Neuronal stem cell (in vitro differentiated cells): ENCODE measurements at regions not wholly inside any gene's neighbourhood (a gene's known extent, or its start where the extent isn't known, plus 50 kb on each side); places are given as distances from the start of the nearest gene placed in this dataset.
A peak's percentile ranks its signal among the peaks of the same experiment; 100 is the strongest.

Experiments
- DNase-seq: peaks from one replicate; pipeline ENCODE4 v3.0.0-alpha.2; 2013; ENCODE audit warnings: low spot score
- H2AFZ ChIP-seq: one replicate; pipeline ENCODE4 v1.6.1; 2013; ENCODE audit warnings: mild to moderate bottlenecking, low read length, inconsistent platforms
- H2AK5ac ChIP-seq: 2 replicates; pipeline ENCODE4 v1.6.1; 2013; ENCODE audit warnings: low read depth, mild to moderate bottlenecking, inconsistent platforms, low read length, moderate library complexity, mixed read lengths
- H2BK120ac ChIP-seq: 2 replicates; pipeline ENCODE4 v1.6.1; 2013; ENCODE audit warnings: low read depth, mild to moderate bottlenecking, inconsistent platforms, low read length, moderate library complexity, mixed read lengths
- H2BK12ac ChIP-seq: one replicate; pipeline ENCODE4 v1.6.1; 2013; ENCODE audit warnings: low read length, inconsistent platforms
- H2BK15ac ChIP-seq: 2 replicates; pipeline ENCODE4 v1.6.1; 2013; ENCODE audit warnings: mild to moderate bottlenecking, low read length, inconsistent platforms, mixed read lengths
- H2BK5ac ChIP-seq: one replicate; pipeline ENCODE4 v1.6.1; 2013; ENCODE audit warnings: inconsistent platforms, mild to moderate bottlenecking, low read length, moderate library complexity
- H3K14ac ChIP-seq: one replicate; pipeline ENCODE4 v1.6.1; 2013; ENCODE audit warnings: low read length, inconsistent platforms
- H3K18ac ChIP-seq: 2 replicates; pipeline ENCODE4 v1.6.1; 2013; ENCODE audit warnings: low read length, inconsistent platforms
- H3K23ac ChIP-seq: 2 replicates; pipeline ENCODE4 v1.6.1; 2013; ENCODE audit warnings: low read depth, mild to moderate bottlenecking, mixed read lengths, low read length, inconsistent platforms; ENCODE audit not compliant: poor library complexity
- H3K27ac ChIP-seq: replicated peaks from 3 replicates; pipeline ENCODE4 v1.5.1; 2013; ENCODE audit warnings: low read length, inconsistent platforms
- H3K27me3 ChIP-seq, 3 experiments: 2 replicates each; pipeline ENCODE4 v1.6.1; 2013; ENCODE audit warnings: low read length in 3 of 3, mild to moderate bottlenecking in 2 of 3, inconsistent platforms in 1 of 3, low read depth in 1 of 3, mixed read lengths in 1 of 3, moderate library complexity in 1 of 3; ENCODE audit not compliant: control insufficient read depth in 3 of 3, insufficient read depth in 3 of 3
- H3K36me3 ChIP-seq, 2 donors: replicated peaks in 1 of 2; 2 replicates each; pipeline ENCODE4 v1.6.1; 2013; ENCODE audit warnings: low read length in 2 of 2; ENCODE audit not compliant: control insufficient read depth in 2 of 2, insufficient read depth in 2 of 2
- H3K4ac ChIP-seq: 2 replicates; pipeline ENCODE4 v1.6.1; 2013; ENCODE audit warnings: inconsistent platforms, mild to moderate bottlenecking, low read length, moderate library complexity
- H3K4me1 ChIP-seq, 2 donors: 1 replicate in 1 of 2; 2 replicates in 1 of 2; pipeline ENCODE4 v1.6.1; 2013; ENCODE audit warnings: low read length in 2 of 2, low read depth in 1 of 2; ENCODE audit not compliant: control insufficient read depth in 2 of 2, insufficient read depth in 1 of 2
- H3K4me2 ChIP-seq: one replicate; pipeline ENCODE4 v1.6.1; 2013; ENCODE audit warnings: mild to moderate bottlenecking, low read length, inconsistent platforms; ENCODE audit not compliant: insufficient read depth, poor library complexity, severe bottlenecking
- H3K4me3 ChIP-seq, 2 donors: 2 replicates each; pipeline ENCODE4 v1.5.1; 2013; ENCODE audit warnings: low read length in 2 of 2, mild to moderate bottlenecking in 2 of 2, inconsistent platforms in 1 of 2, moderate library complexity in 1 of 2
- H3K79me1 ChIP-seq: one replicate; pipeline ENCODE4 v1.6.1; 2013; ENCODE audit warnings: low read depth, mild to moderate bottlenecking, inconsistent platforms, low read length, moderate library complexity
- H3K9ac ChIP-seq: one replicate; pipeline ENCODE4 v1.6.1; 2013; ENCODE audit warnings: mild to moderate bottlenecking, low read depth, low read length, inconsistent platforms; ENCODE audit not compliant: poor library complexity
- H3K9me3 ChIP-seq, 2 donors: replicated peaks in 1 of 2; 2 replicates each; pipeline versions ENCODE3 to v1.6.1; 2013; ENCODE audit warnings: low read length in 2 of 2, mild to moderate bottlenecking in 2 of 2, inconsistent platforms in 1 of 2, low read depth in 1 of 2, mixed read lengths in 1 of 2, moderate library complexity in 1 of 2; ENCODE audit not compliant: control insufficient read depth in 2 of 2, insufficient read depth in 1 of 2
- H4K8ac ChIP-seq: one replicate; pipeline ENCODE4 v1.6.1; 2013; ENCODE audit warnings: low read depth, mild to moderate bottlenecking, inconsistent platforms, low read length, moderate library complexity
- H4K91ac ChIP-seq: one replicate; pipeline ENCODE4 v1.6.1; 2013; ENCODE audit warnings: low read length, low read depth, mild to moderate bottlenecking, inconsistent platforms; ENCODE audit not compliant: poor library complexity
- WGBS, 2 donors: extraction: QIAGEN DNeasy Blood & Tissue Kit; methylation state at CpG; one replicate each; pipeline ENCODE4 v1.1.7; 2013; ENCODE audit warnings: missing lambda C conversion rate in 2 of 2, mixed read lengths in 1 of 2; ENCODE audit not compliant: insufficient read length in 2 of 2, insufficient replicate concordance in 1 of 2; ENCODE audit errors: extremely low coverage in 2 of 2; 5-methylcytosine and 5-hydroxymethylcytosine counted together

GRCh38 chr1:232248276-232248820, 381.6 kb downstream of the SIPA1L2 start:
- WGBS, 2 donors = no CpG with 5 or more reads among the region's 5 CpGs

GRCh38 chr1:232247669-232248068, 382.3 kb downstream of the SIPA1L2 start:
- WGBS, 2 donors = no CpG with 5 or more reads among the region's 3 CpGs
- Histone ChIP-seq H3K79me1 (no peaks in the 10 kb centered on the region), H2BK15ac (no peak overlapping the region), H3K9ac (no peak overlapping the region), H3K4me1 (peaks cover 0 to 9% of the 10 kb centered on the region in 2 donors), H3K4me3 (no peak overlapping the region), H3K27ac (no peak overlapping the region), H3K36me3 (no peaks in the 10 kb centered on the region), H3K9me3 (peaks cover 0 to 4% of the 10 kb centered on the region in 2 donors), H3K27me3 (no peaks in the 10 kb centered on the region), H3K14ac (no peak overlapping the region), H3K4me2 (no peak overlapping the region), H2BK120ac (no peak overlapping the region), H2BK5ac (no peak overlapping the region), H4K91ac (no peak overlapping the region), H2BK12ac (no peak overlapping the region), H2AFZ (no peak overlapping the region), H4K8ac (no peak overlapping the region), H3K4ac (no peak overlapping the region), H3K18ac (no peak overlapping the region), H3K23ac (no peak overlapping the region), H2AK5ac (no peak overlapping the region)
- DNase-seq = no peak

More at GRCh38 chr1:232248276-232248820, 381.6 kb downstream of the SIPA1L2 start:
- Histone ChIP-seq H2AK5ac (no peak overlapping the region), H2BK5ac (no peak overlapping the region), H3K14ac (no peak overlapping the region), H3K4me2 (no peak overlapping the region), H3K23ac (no peak overlapping the region), H3K9ac (no peak overlapping the region), H2BK120ac (no peak overlapping the region), H3K27me3 (no peaks in the 10 kb centered on the region), H3K79me1 (no peaks in the 10 kb centered on the region), H3K36me3 (no peaks in the 10 kb centered on the region), H3K9me3 (peaks cover 0 to 2% of the 10 kb centered on the region in 2 donors), H2BK15ac (no peak overlapping the region), H3K4me1 (peaks cover 0 to 9% of the 10 kb centered on the region in 2 donors), H4K91ac (no peak overlapping the region), H3K18ac (no peak overlapping the region), H3K27ac (no peak overlapping the region), H3K4ac (no peak overlapping the region), H2BK12ac (no peak overlapping the region), H4K8ac (no peak overlapping the region), H2AFZ (peak overlapping the region; percentile 20), H3K4me3 (no peak overlapping the region)
- DNase-seq = no peak

GRCh38 chr1:232244426-232244825, 385.5 kb downstream of the SIPA1L2 start:
- no peak overlapping the region for H2AK5ac ChIP-seq
- no peak overlapping the region for H2BK15ac ChIP-seq
- H3K4me2 ChIP-seq = no peak overlapping the region
- no peaks in the 10 kb centered on the region for H3K36me3 ChIP-seq
- H3K9ac ChIP-seq = no peak overlapping the region
- WGBS, 2 donors = no CpG with 5 or more reads among the region's 1 CpG
- H3K14ac ChIP-seq = no peak overlapping the region
- no peak overlapping the region for H3K18ac ChIP-seq
- no peak overlapping the region for H4K91ac ChIP-seq
- no peak overlapping the region for H2AFZ ChIP-seq
- H3K79me1 ChIP-seq = no peaks in the 10 kb centered on the region
- no peak overlapping the region for H2BK12ac ChIP-seq
- no peak overlapping the region for H3K4me3 ChIP-seq
- no peak overlapping the region for H3K4ac ChIP-seq
- peaks cover 0 to 7% of the 10 kb centered on the region in 2 donors for H3K4me1 ChIP-seq
- no peak overlapping the region for H4K8ac ChIP-seq
- H2BK5ac ChIP-seq = no peak overlapping the region
- H3K27me3 ChIP-seq = no peaks in the 10 kb centered on the region
- no peak for DNase-seq
- peaks cover 0 to 8% of the 10 kb centered on the region in 2 donors for H3K9me3 ChIP-seq
- H2BK120ac ChIP-seq = no peak overlapping the region
- no peak overlapping the region for H3K27ac ChIP-seq
- H3K23ac ChIP-seq = no peak overlapping the region

GRCh38 chr1:232239998-232240397, 389.9 kb downstream of the SIPA1L2 start:
- Histone ChIP-seq H3K36me3 (no peaks in the 10 kb centered on the region), H4K8ac (no peak overlapping the region), H3K18ac (no peak overlapping the region), H2AK5ac (no peak overlapping the region), H2BK12ac (no peak overlapping the region), H2AFZ (no peak overlapping the region), H3K4me3 (no peak overlapping the region), H3K79me1 (no peaks in the 10 kb centered on the region), H2BK5ac (no peak overlapping the region), H3K4ac (no peak overlapping the region), H3K23ac (no peak overlapping the region), H3K4me1 (peaks cover 0 to 7% of the 10 kb centered on the region in 2 donors), H3K27me3 (no peaks in the 10 kb centered on the region), H4K91ac (no peak overlapping the region), H2BK120ac (no peak overlapping the region), H3K4me2 (no peak overlapping the region), H3K27ac (no peak overlapping the region), H3K14ac (no peak overlapping the region), H3K9me3 (peaks cover 0 to 12% of the 10 kb centered on the region in 2 donors), H3K9ac (no peak overlapping the region), H2BK15ac (no peak overlapping the region)
- WGBS, 2 donors = no CpG with 5 or more reads among the region's 6 CpGs
- no peak for DNase-seq
